H1 (cell line): ENCODE measurements at regions not wholly inside any gene's neighbourhood (a gene's known extent, or its start where the extent isn't known, plus 50 kb on each side); places are given as distances from the start of the nearest gene placed in this dataset.

Experiments
- CTCF ChIA-PET: fragments of 300-600 bp; sonication (Branson Sonifier 250); formaldehyde crosslinking; loops from one replicate; lab custom pipeline; 2021; ENCODE audit not compliant: partially characterized antibody; lab: Charles Lee
- POLR2A ChIA-PET: fragments of 300-600 bp; sonication (Branson Sonifier 250); formaldehyde crosslinking; loops from one replicate; lab custom pipeline; 2021; ENCODE audit warnings: inconsistent platforms; ENCODE audit not compliant: partially characterized antibody; lab: Charles Lee
- DNase-seq, 2 experiments: peaks; one replicate each; pipeline versions ENCODE4 v3.0.0 to v3.0.0-alpha.2; 2010 to 2022; ENCODE audit warnings: low spot score in 2 of 2, low read depth in 1 of 2, mixed read lengths in 1 of 2
- FAIRE-seq: peaks from 2 replicates; lab custom pipeline; 2011; peaks lifted over from hg19 to GRCh38; lab: Jason Lieb, UNC
- H2AFZ ChIP-seq: 2 replicates; pipeline ENCODE4 v1.8.1; 2012; ENCODE audit warnings: low read length, inconsistent platforms
- H2AK5ac ChIP-seq: 2 replicates; pipeline ENCODE4 v1.6.1; 2013; ENCODE audit warnings: low read depth, low read length
- H2BK120ac ChIP-seq: replicated peaks from 2 replicates; pipeline ENCODE3; 2013; ENCODE audit warnings: low read depth, low read length, inconsistent platforms
- H2BK12ac ChIP-seq: 2 replicates; pipeline ENCODE4 v1.6.1; 2013; ENCODE audit warnings: low read depth, low read length
- H2BK15ac ChIP-seq: 2 replicates; pipeline ENCODE4 v1.6.1; 2013; ENCODE audit warnings: low read length
- H2BK20ac ChIP-seq: 2 replicates; pipeline ENCODE4 v1.6.1; 2013; ENCODE audit warnings: low read length
- H2BK5ac ChIP-seq: 2 replicates; pipeline ENCODE4 v1.6.1; 2013; ENCODE audit warnings: low read depth, low read length
- H3K14ac ChIP-seq: 2 replicates; pipeline ENCODE4 v1.6.1; 2013; ENCODE audit warnings: inconsistent platforms; ENCODE audit not compliant: insufficient read length
- H3K18ac ChIP-seq: 2 replicates; pipeline ENCODE4 v1.6.1; 2013; ENCODE audit warnings: low read length; ENCODE audit errors: extremely low read depth
- H3K23ac ChIP-seq: 2 replicates; pipeline ENCODE4 v1.6.1; 2013; ENCODE audit warnings: inconsistent platforms; ENCODE audit not compliant: insufficient read length
- H3K23me2 ChIP-seq: 2 replicates; pipeline ENCODE4 v1.6.1; 2013; ENCODE audit warnings: low read depth, low read length
- H3K27ac ChIP-seq: 2 replicates; pipeline ENCODE4 v1.6.1; 2011; ENCODE audit warnings: low read depth, low read length, inconsistent platforms
- H3K27me3 ChIP-seq, 4 experiments: replicated peaks in 1 of 4; 1 replicate in 1 of 4; 2 replicates in 3 of 4; pipeline versions ENCODE4 v1.6.1 to v1.8.1; 2011 to 2013; ENCODE audit warnings: low read length in 3 of 4, mild to moderate bottlenecking in 3 of 4, inconsistent platforms in 2 of 4, mixed read lengths in 2 of 4, moderate library complexity in 1 of 4; ENCODE audit not compliant: control insufficient read depth in 3 of 4, insufficient read depth in 3 of 4; ENCODE audit errors: extremely low read depth in 1 of 4
- H3K36me3 ChIP-seq, 4 experiments: 2 replicates each; pipeline versions ENCODE4 v1.6.1 to v1.8.1; 2011 to 2013; ENCODE audit warnings: mild to moderate bottlenecking in 4 of 4, low read length in 3 of 4, moderate library complexity in 2 of 4, control low read depth in 1 of 4, inconsistent platforms in 1 of 4; ENCODE audit not compliant: insufficient read depth in 4 of 4, control insufficient read depth in 2 of 4
- H3K4ac ChIP-seq: replicated peaks from 2 replicates; pipeline ENCODE3; 2013; ENCODE audit warnings: low read length, low read depth, mixed read lengths, inconsistent platforms; ENCODE audit not compliant: insufficient read length
- H3K4me1 ChIP-seq, 4 experiments: replicated peaks in 1 of 4; 1 replicate in 1 of 4; 2 replicates in 3 of 4; pipeline versions ENCODE4 v1.6.1 to v1.8.1; 2011 to 2013; ENCODE audit warnings: low read length in 3 of 4, inconsistent platforms in 2 of 4, mixed read lengths in 1 of 4; ENCODE audit not compliant: insufficient read depth in 4 of 4, control insufficient read depth in 3 of 4
- H3K4me2 ChIP-seq, 2 experiments: 2 replicates each; pipeline versions ENCODE4 v1.6.1 to v1.8.1; 2011 to 2013; ENCODE audit warnings: low read depth in 2 of 2, low read length in 2 of 2, control low read depth in 1 of 2, inconsistent platforms in 1 of 2, mild to moderate bottlenecking in 1 of 2; ENCODE audit not compliant: insufficient read depth in 1 of 2
- H3K4me3 ChIP-seq, 4 experiments: fragments of 200-600, 300-600 bp in 1 of 4; sonication (generic), shearing (Covaris generic), sonication (Bioruptor Twin) in 1 of 4; 2 replicates each; pipeline versions ENCODE4 v1.5.1 to v1.8.1; 2011 to 2016; ENCODE audit warnings: low read length in 4 of 4, low read depth in 3 of 4, control low read depth in 2 of 4, inconsistent platforms in 2 of 4, mild to moderate bottlenecking in 2 of 4, mixed read lengths in 1 of 4, moderate library complexity in 1 of 4; ENCODE audit not compliant: insufficient read depth in 2 of 4; ENCODE audit errors: extremely low read depth in 1 of 4
- H3K56ac ChIP-seq: replicated peaks from 2 replicates; pipeline ENCODE3; 2013; ENCODE audit warnings: low read depth, mild to moderate bottlenecking, mixed read lengths, low read length, inconsistent platforms; ENCODE audit not compliant: insufficient read length
- H3K79me1 ChIP-seq: 2 replicates; pipeline ENCODE4 v1.6.1; 2013; ENCODE audit warnings: low read depth, low read length, control low read depth
- H3K79me2 ChIP-seq, 2 experiments: 2 replicates each; pipeline versions ENCODE4 v1.6.1 to v1.8.1; 2012 to 2013; ENCODE audit warnings: low read length in 2 of 2, mild to moderate bottlenecking in 2 of 2, inconsistent platforms in 1 of 2; ENCODE audit not compliant: insufficient read depth in 2 of 2, control insufficient read depth in 1 of 2
- H3K9ac ChIP-seq, 4 experiments: replicated peaks in 1 of 4; 1 replicate in 1 of 4; 2 replicates in 3 of 4; pipeline versions ENCODE4 v1.6.1 to v1.8.1; 2011 to 2013; ENCODE audit warnings: low read depth in 3 of 4, low read length in 3 of 4, control low read depth in 2 of 4, mild to moderate bottlenecking in 2 of 4, moderate library complexity in 2 of 4, inconsistent platforms in 1 of 4; ENCODE audit errors: extremely low read depth in 1 of 4
- H3K9me3 ChIP-seq, 2 experiments: 2 replicates each; pipeline versions ENCODE4 v1.6.1 to v1.8.1; 2012 to 2013; ENCODE audit warnings: mild to moderate bottlenecking in 2 of 2, moderate library complexity in 2 of 2, control low read depth in 1 of 2, inconsistent platforms in 1 of 2, low read depth in 1 of 2, low read length in 1 of 2, mixed read lengths in 1 of 2; ENCODE audit not compliant: insufficient read depth in 2 of 2
- H4K20me1 ChIP-seq, 2 experiments: replicated peaks in 1 of 2; 2 replicates each; pipeline versions ENCODE3 to v1.8.1; 2011 to 2013; ENCODE audit warnings: inconsistent platforms in 2 of 2, low read length in 2 of 2, mild to moderate bottlenecking in 1 of 2; ENCODE audit not compliant: insufficient read depth in 2 of 2, control insufficient read depth in 1 of 2
- H4K5ac ChIP-seq: 2 replicates; pipeline ENCODE4 v1.6.1; 2013; ENCODE audit warnings: low read length, low read depth, mixed read lengths, inconsistent platforms; ENCODE audit not compliant: insufficient read length
- H4K8ac ChIP-seq: 2 replicates; pipeline ENCODE4 v1.8.0; 2013; ENCODE audit warnings: mild to moderate bottlenecking, moderate library complexity, low read length, inconsistent platforms; ENCODE audit not compliant: insufficient read depth; ENCODE audit errors: extremely low read depth
- H4K91ac ChIP-seq: replicated peaks from 2 replicates; pipeline ENCODE3; 2013; ENCODE audit warnings: low read length, mixed read lengths, inconsistent platforms; ENCODE audit not compliant: insufficient read length
- BCL11A ChIP-seq, 2 experiments: IDR thresholded peaks; one replicate each; pipeline ENCODE4 v1.6.1; 2011; ENCODE audit warnings: low read depth in 2 of 2, low read length in 2 of 2, mild to moderate bottlenecking in 2 of 2
- CBX8 ChIP-seq: fragments of 300-800, 300-1000 bp; sonication (generic); IDR thresholded peaks from 2 replicates; pipeline ENCODE4 v1.7.1; 2016; ENCODE audit warnings: low read depth, low read length, borderline replicate concordance
- CTBP2 ChIP-seq: IDR thresholded peaks from 2 replicates; pipeline ENCODE4 v1.7.0; 2011; ENCODE audit warnings: borderline replicate concordance, mild to moderate bottlenecking, moderate library complexity, mixed read lengths, low read length; ENCODE audit not compliant: insufficient read depth, insufficient read length
- EGR1 ChIP-seq: IDR thresholded peaks from 2 replicates; pipeline ENCODE4 v1.6.1; 2011; ENCODE audit warnings: low read depth, low read length, borderline replicate concordance
- POLR2A ChIP-seq, 2 experiments: IDR thresholded peaks; 1 replicate in 1 of 2; 2 replicates in 1 of 2; pipeline ENCODE4 v1.6.1; 2011; ENCODE audit warnings: low read depth in 2 of 2, low read length in 2 of 2, mild to moderate bottlenecking in 2 of 2; ENCODE audit errors: control extremely low read depth in 1 of 2
- RBBP5 ChIP-seq: IDR thresholded peaks from 2 replicates; pipeline ENCODE4 v1.7.1; 2012; ENCODE audit warnings: low read depth, mild to moderate bottlenecking, inconsistent platforms, low read length, moderate library complexity, borderline replicate concordance
- SP4 ChIP-seq: IDR thresholded peaks from 2 replicates; pipeline ENCODE4 v1.6.1; 2012; ENCODE audit warnings: low read length, inconsistent platforms
- TEAD4 ChIP-seq: IDR thresholded peaks from 2 replicates; pipeline ENCODE4 v1.6.1; 2012; ENCODE audit warnings: low read depth, low read length, inconsistent platforms, mixed read lengths
- WGBS, 2 experiments: shearing (Covaris generic) in 1 of 2; methylation state at CpG; one replicate each; pipeline versions ENCODE4 v1.1.6 to v1.1.7; 2013 to 2015; ENCODE audit warnings: low lambda C conversion rate in 2 of 2, mixed read lengths in 2 of 2, inconsistent platforms in 1 of 2, low coverage in 1 of 2, missing lambda C conversion rate in 1 of 2; ENCODE audit not compliant: insufficient replicate concordance in 2 of 2, insufficient coverage in 1 of 2, insufficient read length in 1 of 2; ENCODE audit errors: extremely low coverage in 1 of 2, missing lambda C conversion rate in 1 of 2; 5-methylcytosine and 5-hydroxymethylcytosine counted together
- TF ChIP-seq, protein P1 (sequence below): IDR thresholded peaks from 2 replicates; pipeline ENCODE4 v1.6.1; 2011; ENCODE audit warnings: low read depth, mild to moderate bottlenecking, low read length; ENCODE audit not compliant: insufficient read depth

DNA sequence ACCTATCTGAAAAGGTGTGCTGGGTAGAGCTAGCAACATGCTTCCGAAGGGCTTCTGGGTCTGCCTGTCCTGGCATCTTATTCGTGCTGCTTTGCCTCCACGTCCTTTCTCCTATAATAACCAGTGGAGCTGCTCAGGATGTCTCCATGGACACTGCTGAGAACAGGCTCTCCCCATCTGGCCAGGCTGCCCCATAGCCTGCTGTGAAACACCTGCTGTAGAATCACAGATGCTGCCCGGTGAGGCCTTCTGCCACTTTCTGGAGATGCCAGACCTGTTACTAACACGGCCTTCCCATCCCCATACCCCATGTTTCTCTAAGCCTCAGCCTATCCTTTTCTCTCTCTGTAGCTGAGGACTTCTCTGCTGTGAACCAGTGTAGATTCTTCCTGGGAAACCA, 120.5 kb downstream of the IER5 start:
- no peak overlapping the region for H2BK20ac ChIP-seq
- H3K14ac ChIP-seq = no peak overlapping the region
- H2BK15ac ChIP-seq = no peak overlapping the region
- H3K79me2 ChIP-seq = no peaks in the 10 kb centered on the region
- POLR2A ChIA-PET = no interaction called here
- no peak overlapping the region for H4K91ac ChIP-seq
- peaks cover 5 to 15% (median 12%) of the 10 kb centered on the region in 4 experiments for H3K4me1 ChIP-seq
- FAIRE-seq (no peak), DNase-seq (no peak)
- H3K23ac ChIP-seq = no peak overlapping the region
- 90% methylated on average over 5 of the region's 5 CpGs; no CpG with 5 or more reads in 1 of the 2 experiments for WGBS, 2 experiments
- H4K5ac ChIP-seq = no peak overlapping the region
- H2BK12ac ChIP-seq = no peak overlapping the region
- CTCF ChIA-PET = interaction anchor here (1.4 to 4.3 kb wide), 3 partner anchors 19 to 216 kb away, joined by 4 to 32 read pairs (median 6); no protein-coding TSS in a partner anchor
- H3K27me3 ChIP-seq = no peaks in the 10 kb centered on the region
- no peaks in the 10 kb centered on the region for H3K79me1 ChIP-seq
- H3K56ac ChIP-seq = no peak overlapping the region
- H3K4me2 ChIP-seq = no peak overlapping the region
- H3K9ac ChIP-seq = no peak overlapping the region
- no peaks in the 10 kb centered on the region for H3K36me3 ChIP-seq
- H4K8ac ChIP-seq = no peak overlapping the region
- H3K9me3 ChIP-seq = no peaks in the 10 kb centered on the region
- no peak overlapping the region for H2BK120ac ChIP-seq
- H3K4me3 ChIP-seq = no peak overlapping the region
- H2BK5ac ChIP-seq = no peak overlapping the region
- no peak overlapping the region for H3K18ac ChIP-seq
- H3K27ac ChIP-seq = no peak overlapping the region
- H3K4ac ChIP-seq = no peak overlapping the region
- no peak overlapping the region for H2AK5ac ChIP-seq
- no peaks in the 10 kb centered on the region for H4K20me1 ChIP-seq
- H2AFZ ChIP-seq = no peak overlapping the region
- no peaks in the 10 kb centered on the region for H3K23me2 ChIP-seq
- TF ChIP-seq BCL11A (IDR thresholded peaks at IDR 0.05; ENCODE audit: low read depth in 2 of 2, low read length in 2 of 2) (no peak), POLR2A (IDR thresholded peaks at IDR 0.05; ENCODE audit: control extremely low read depth in 1 of 2, low read depth in 2 of 2, low read length in 2 of 2) (no peak), TEAD4 (no peak), SP4 (no peak), RBBP5 (no peak), CTBP2 (no peak), CBX8 (no peak), EGR1 (no peak)
- TF ChIP-seq, protein P1, sequence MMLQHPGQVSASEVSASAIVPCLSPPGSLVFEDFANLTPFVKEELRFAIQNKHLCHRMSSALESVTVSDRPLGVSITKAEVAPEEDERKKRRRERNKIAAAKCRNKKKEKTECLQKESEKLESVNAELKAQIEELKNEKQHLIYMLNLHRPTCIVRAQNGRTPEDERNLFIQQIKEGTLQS = no peak
